Glomerular endothelial cell (primary cell): ENCODE measurements at regions not wholly inside any gene's neighbourhood (a gene's known extent, or its start where the extent isn't known, plus 50 kb on each side); places are given as distances from the start of the nearest gene placed in this dataset.

ENCODE experiments used
- DNase-seq: peaks from one replicate; pipeline ENCODE4 v3.0.0-alpha.2; 2011; ENCODE audit warnings: low read depth, low spot score; ENCODE audit errors: extremely low read depth

- DNase-seq: no peak
Measured at GRCh38 chr10:8513155-8514147, 459.0 kb downstream of the GATA3 start.

GRCh38 chr10:8520382-8520781, 465.9 kb downstream of the GATA3 start:
- DNase-seq: no peak

GRCh38 chr10:8527773-8528172, 473.3 kb downstream of the GATA3 start:
- no peak for DNase-seq

GRCh38 chr10:8531116-8531515, 476.6 kb downstream of the GATA3 start:
- DNase-seq: no peak

GRCh38 chr10:8532647-8533046, 478.2 kb downstream of the GATA3 start:
- no peak for DNase-seq

GRCh38 chr10:8533462-8533861, 479.0 kb downstream of the GATA3 start:
- no peak for DNase-seq

- no peak for DNase-seq
Measured at GRCh38 chr10:8534096-8534495, 479.6 kb downstream of the GATA3 start.

- DNase-seq: no peak
Measured at GRCh38 chr10:8534891-8535290, 480.4 kb downstream of the GATA3 start.

GRCh38 chr10:8539056-8539455, 484.6 kb downstream of the GATA3 start:
- no peak for DNase-seq

- no peak for DNase-seq
Measured at GRCh38 chr10:8543361-8544056, 489.0 kb downstream of the GATA3 start.

GRCh38 chr10:8544057-8544380, 489.5 kb downstream of the GATA3 start:
- DNase-seq: no peak

GRCh38 chr10:8544500-8544899, 490.0 kb downstream of the GATA3 start:
- DNase-seq: no peak

GRCh38 chr10:8554574-8554973, 500.1 kb downstream of the GATA3 start:
- no peak for DNase-seq

- no peak for DNase-seq
Measured at GRCh38 chr10:8556321-8556720, 501.8 kb downstream of the GATA3 start.

- DNase-seq: no peak
Measured at GRCh38 chr10:8563478-8563877, 509.0 kb downstream of the GATA3 start.

- DNase-seq: no peak
Measured at GRCh38 chr10:8566737-8567136, 512.2 kb downstream of the GATA3 start.

GRCh38 chr10:8568401-8568800, 513.9 kb downstream of the GATA3 start:
- DNase-seq: no peak

- no peak for DNase-seq
Measured at GRCh38 chr10:8575620-8576019, 521.1 kb downstream of the GATA3 start.

- no peak for DNase-seq
Measured at GRCh38 chr10:8576281-8576680, 521.8 kb downstream of the GATA3 start.

GRCh38 chr10:8576911-8577310, 522.4 kb downstream of the GATA3 start:
- no peak for DNase-seq

GRCh38 chr10:8577686-8578085, 523.2 kb downstream of the GATA3 start:
- DNase-seq: no peak
